WTC11 (cell line): ENCODE measurements at regions not wholly inside any gene's neighbourhood (a gene's known extent, or its start where the extent isn't known, plus 50 kb on each side); places are given as distances from the start of the nearest gene placed in this dataset.
A peak's percentile ranks its signal among the peaks of the same experiment; 100 is the strongest.

Experiments
- ATAC-seq: fragments of 200-7000 bp; cut with Tn5 transposase; 2 replicates; pipeline ENCODE4 v1.10.0; 2021; ENCODE audit warnings: mild to moderate bottlenecking, moderate library complexity
- CTCF ChIA-PET: fragments of 300-600 bp; sonication (Branson Sonifier 250); formaldehyde crosslinking; loops from one replicate; lab custom pipeline; 2021; ENCODE audit warnings: antibody characterized with exemption; lab: Charles Lee
- POLR2A ChIA-PET: fragments of 350-600 bp; sonication (Branson Sonifier 250); formaldehyde crosslinking; loops from one replicate; lab custom pipeline; 2021; ENCODE audit warnings: antibody characterized with exemption; lab: Charles Lee
- DNase-seq: peaks from one replicate; pipeline ENCODE4 v3.0.0; 2021; ENCODE audit warnings: low spot score
- H3K27ac Mint-ChIP-seq: 2 replicates; pipeline ENCODE4 v1.8.0; 2021; ENCODE audit warnings: mixed read lengths
- H3K27me3 Mint-ChIP-seq: 2 replicates; pipeline ENCODE4 v1.8.0; 2021; ENCODE audit warnings: low read depth, mild to moderate bottlenecking, moderate library complexity, mixed read lengths
- H3K36me3 Mint-ChIP-seq: 2 replicates; pipeline ENCODE4 v1.8.0; 2021; ENCODE audit warnings: mixed read lengths
- H3K4me1 Mint-ChIP-seq: 2 replicates; pipeline ENCODE4 v1.8.0; 2022; ENCODE audit warnings: mixed read lengths
- H3K4me3 Mint-ChIP-seq: 2 replicates; pipeline ENCODE4 v1.8.0; 2021; ENCODE audit warnings: mild to moderate bottlenecking, moderate library complexity, mixed read lengths
- H3K9me3 Mint-ChIP-seq: 2 replicates; pipeline ENCODE4 v1.8.0; 2021; ENCODE audit warnings: mixed read lengths
- ATF1 ChIP-seq: sonication (generic); formaldehyde crosslinking; IDR thresholded peaks from 2 replicates; pipeline ENCODE4 v1.8.1; 2023; ENCODE audit warnings: mild to moderate bottlenecking, moderate library complexity, missing genetic modification reagents
- CREB1 ChIP-seq: sonication (generic); formaldehyde crosslinking; IDR thresholded peaks from 2 replicates; pipeline ENCODE4 v1.8.0; 2023; ENCODE audit warnings: mild to moderate bottlenecking, missing genetic modification reagents
- ETV6 ChIP-seq: sonication (generic); formaldehyde crosslinking; IDR thresholded peaks from 2 replicates; pipeline ENCODE4 v1.8.1; 2022; ENCODE audit warnings: mild to moderate bottlenecking, missing genetic modification reagents
- GABPB1 ChIP-seq: sonication (generic); formaldehyde crosslinking; IDR thresholded peaks from 2 replicates; pipeline ENCODE4 v1.8.1; 2023; ENCODE audit warnings: mild to moderate bottlenecking, missing genetic modification reagents
- GRHL2 ChIP-seq: fragments of 250-450 bp; sonication (Bioruptor Pico); IDR thresholded peaks from 2 replicates; pipeline ENCODE4 v1.8.0; 2022; ENCODE audit warnings: mild to moderate bottlenecking, moderate library complexity; ENCODE audit not compliant: insufficient replicate concordance, severe bottlenecking
- HMGA2 ChIP-seq: fragments of 250-450 bp; sonication (Bioruptor Pico); IDR thresholded peaks from 2 replicates; pipeline ENCODE4 v1.4.0; 2021; ENCODE audit warnings: mild to moderate bottlenecking, moderate library complexity
- JAZF1 ChIP-seq: fragments of 250-450 bp; sonication (Bioruptor Pico); IDR thresholded peaks from 2 replicates; pipeline ENCODE4 v1.9.0; 2021; ENCODE audit warnings: moderate library complexity, mild to moderate bottlenecking, inconsistent platforms
- MYBL2 ChIP-seq: sonication (generic); formaldehyde crosslinking; IDR thresholded peaks from 2 replicates; pipeline ENCODE4 v1.8.1; 2023; ENCODE audit warnings: mild to moderate bottlenecking, moderate library complexity, missing genetic modification reagents
- NFE2L1 ChIP-seq: sonication (generic); formaldehyde crosslinking; IDR thresholded peaks from 2 replicates; pipeline ENCODE4 v1.8.1; 2023; ENCODE audit warnings: missing genetic modification reagents
- NR2C2 ChIP-seq: sonication (generic); formaldehyde crosslinking; IDR thresholded peaks from 2 replicates; pipeline ENCODE4 v1.8.0; 2022; ENCODE audit warnings: mild to moderate bottlenecking, missing genetic modification reagents
- NR3C1 ChIP-seq: sonication (generic); formaldehyde crosslinking; conservative IDR thresholded peaks from 2 replicates; pipeline ENCODE4 v1.8.1; 2023; ENCODE audit warnings: low read depth, mild to moderate bottlenecking, missing genetic modification reagents
- PRDM15 ChIP-seq: sonication (generic); formaldehyde crosslinking; IDR thresholded peaks from 2 replicates; pipeline ENCODE4 v1.8.0; 2022; ENCODE audit warnings: missing genetic modification reagents
- PREB ChIP-seq: sonication (generic); formaldehyde crosslinking; IDR thresholded peaks from 2 replicates; pipeline ENCODE4 v1.8.1; 2022; ENCODE audit warnings: mild to moderate bottlenecking, missing genetic modification reagents, moderate library complexity, borderline replicate concordance
- SOX15 ChIP-seq: fragments of 250-450 bp; sonication (Bioruptor Pico); IDR thresholded peaks from 2 replicates; pipeline ENCODE4 v1.9.0; 2021; ENCODE audit warnings: mild to moderate bottlenecking
- SP1 ChIP-seq: sonication (generic); formaldehyde crosslinking; conservative IDR thresholded peaks from 2 replicates; pipeline ENCODE4 v1.8.1; 2022; ENCODE audit warnings: missing genetic modification reagents
- TP53 ChIP-seq: sonication (generic); formaldehyde crosslinking; IDR thresholded peaks from 2 replicates; pipeline ENCODE4 v1.8.1; 2023; ENCODE audit warnings: mild to moderate bottlenecking, missing genetic modification reagents
- USF2 ChIP-seq: sonication (generic); formaldehyde crosslinking; IDR thresholded peaks from 2 replicates; pipeline ENCODE4 v1.8.1; 2023; ENCODE audit warnings: mild to moderate bottlenecking, missing genetic modification reagents, moderate library complexity
- ZNF138 ChIP-seq: sonication (generic); formaldehyde crosslinking; conservative IDR thresholded peaks from 2 replicates; pipeline ENCODE4 v1.8.1; 2022; ENCODE audit warnings: mild to moderate bottlenecking, moderate library complexity, missing genetic modification reagents
- ZNF396 ChIP-seq: fragments of 250-450 bp; sonication (Bioruptor Pico); IDR thresholded peaks from 2 replicates; pipeline ENCODE4 v1.8.0; 2021; ENCODE audit warnings: mild to moderate bottlenecking, moderate library complexity, borderline replicate concordance
- ZNF423 ChIP-seq: fragments of 250-450 bp; sonication (Bioruptor Pico); IDR thresholded peaks from 2 replicates; pipeline ENCODE4 v2.1.2; 2022; ENCODE audit warnings: mild to moderate bottlenecking, moderate library complexity
- ZNF425 ChIP-seq: fragments of 250-450 bp; sonication (Bioruptor Pico); conservative IDR thresholded peaks from 2 replicates; pipeline ENCODE4 v1.9.0; 2021; ENCODE audit warnings: mild to moderate bottlenecking
- TF ChIP-seq, protein P1 (sequence below): sonication (generic); formaldehyde crosslinking; IDR thresholded peaks from 2 replicates; pipeline ENCODE4 v1.8.1; 2022; ENCODE audit warnings: low read depth, missing genetic modification reagents, borderline replicate concordance
- TF ChIP-seq, protein P2 (sequence below): fragments of 250-450 bp; sonication (Bioruptor Pico); IDR thresholded peaks from 2 replicates; pipeline ENCODE4 v2.1.2; 2022; ENCODE audit warnings: mild to moderate bottlenecking, moderate library complexity

DNA sequence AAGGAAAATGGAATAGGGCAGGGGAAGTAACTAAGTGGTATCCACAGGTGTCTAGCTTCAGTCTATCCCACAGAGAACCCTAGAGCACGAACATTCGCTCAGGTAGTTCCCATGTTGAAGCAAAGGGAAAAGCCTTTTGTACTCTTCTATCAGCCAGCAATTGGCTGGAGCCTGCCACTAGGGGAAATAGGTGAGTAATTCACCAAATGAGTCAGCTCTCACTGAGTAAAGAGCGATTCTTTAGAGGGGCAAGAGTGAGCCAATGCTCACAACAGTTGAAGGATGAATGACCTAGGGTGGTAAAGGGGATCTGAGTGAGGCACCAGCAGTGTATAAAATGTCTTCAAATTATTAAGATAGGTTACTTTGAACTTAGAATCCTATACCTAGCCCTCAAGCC lies 94.1 kb upstream of the ZNF800 start:
- CTCF ChIA-PET = interaction anchor here (0.6 to 1.4 kb wide), 3 partner anchors 18 to 143 kb away, joined by 3 to 8 read pairs (median 3); no protein-coding TSS in a partner anchor
- TF ChIP-seq, protein P1, sequence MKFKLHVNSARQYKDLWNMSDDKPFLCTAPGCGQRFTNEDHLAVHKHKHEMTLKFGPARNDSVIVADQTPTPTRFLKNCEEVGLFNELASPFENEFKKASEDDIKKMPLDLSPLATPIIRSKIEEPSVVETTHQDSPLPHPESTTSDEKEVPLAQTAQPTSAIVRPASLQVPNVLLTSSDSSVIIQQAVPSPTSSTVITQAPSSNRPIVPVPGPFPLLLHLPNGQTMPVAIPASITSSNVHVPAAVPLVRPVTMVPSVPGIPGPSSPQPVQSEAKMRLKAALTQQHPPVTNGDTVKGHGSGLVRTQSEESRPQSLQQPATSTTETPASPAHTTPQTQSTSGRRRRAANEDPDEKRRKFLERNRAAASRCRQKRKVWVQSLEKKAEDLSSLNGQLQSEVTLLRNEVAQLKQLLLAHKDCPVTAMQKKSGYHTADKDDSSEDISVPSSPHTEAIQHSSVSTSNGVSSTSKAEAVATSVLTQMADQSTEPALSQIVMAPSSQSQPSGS (CRISPR knock-in tag) = no peak
- no peak for TF ChIP-seq ZNF138 (CRISPR knock-in tag)
- no peak for TF ChIP-seq PREB
- no peak for TF ChIP-seq NFE2L1
- no peak for TF ChIP-seq JAZF1
- TF ChIP-seq, protein P2, sequence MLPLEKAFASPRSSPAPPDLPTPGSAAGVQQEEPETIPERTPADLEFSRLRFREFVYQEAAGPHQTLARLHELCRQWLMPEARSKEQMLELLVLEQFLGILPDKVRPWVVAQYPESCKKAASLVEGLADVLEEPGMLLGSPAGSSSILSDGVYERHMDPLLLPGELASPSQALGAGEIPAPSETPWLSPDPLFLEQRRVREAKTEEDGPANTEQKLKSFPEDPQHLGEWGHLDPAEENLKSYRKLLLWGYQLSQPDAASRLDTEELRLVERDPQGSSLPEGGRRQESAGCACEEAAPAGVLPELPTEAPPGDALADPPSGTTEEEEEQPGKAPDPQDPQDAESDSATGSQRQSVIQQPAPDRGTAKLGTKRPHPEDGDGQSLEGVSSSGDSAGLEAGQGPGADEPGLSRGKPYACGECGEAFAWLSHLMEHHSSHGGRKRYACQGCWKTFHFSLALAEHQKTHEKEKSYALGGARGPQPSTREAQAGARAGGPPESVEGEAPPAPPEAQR (CRISPR knock-in tag) = no peak
- no peak for TF ChIP-seq NR3C1 (CRISPR knock-in tag)
- no peak for TF ChIP-seq NR2C2 (CRISPR knock-in tag)
- no peak for TF ChIP-seq GRHL2
- no peak for TF ChIP-seq HMGA2 (CRISPR knock-in tag)
- no peak overlapping the region for H3K27ac Mint-ChIP-seq
- ATAC-seq (peak; percentile 75), DNase-seq (no peak)
- no peaks in the 10 kb centered on the region for H3K4me1 Mint-ChIP-seq
- H3K36me3 Mint-ChIP-seq = no peaks in the 10 kb centered on the region
- POLR2A ChIA-PET = no interaction called here
- H3K9me3 Mint-ChIP-seq = no peaks in the 10 kb centered on the region
- peaks cover 52% of the 10 kb centered on the region for H3K27me3 Mint-ChIP-seq
- H3K4me3 Mint-ChIP-seq = no peak overlapping the region

GRCh38 chr7:127485482-127485881 lies 93.0 kb upstream of the ZNF800 start:
- Mint-ChIP-seq H3K9me3 (no peaks in the 10 kb centered on the region), H3K27ac (no peak overlapping the region), H3K36me3 (no peaks in the 10 kb centered on the region), H3K4me3 (no peak overlapping the region), H3K4me1 (no peaks in the 10 kb centered on the region), H3K27me3 (peaks cover 48% of the 10 kb centered on the region)
- ChIA-PET POLR2A (no interaction called here), CTCF (interaction anchor here (1.3 to 2.0 kb wide), 2 partner anchors 19 to 38 kb away, joined by 3 to 7 read pairs; no protein-coding TSS in a partner anchor)
- TF ChIP-seq NR3C1 (CRISPR knock-in tag) (no peak), GABPB1 (CRISPR knock-in tag) (no peak), HMGA2 (CRISPR knock-in tag) (no peak), SP1 (CRISPR knock-in tag) (no peak), USF2 (CRISPR knock-in tag) (no peak), ZNF425 (CRISPR knock-in tag) (no peak), PRDM15 (no peak), MYBL2 (CRISPR knock-in tag) (no peak), ZNF396 (CRISPR knock-in tag) (no peak), ZNF423 (CRISPR knock-in tag) (no peak), TP53 (CRISPR knock-in tag) (no peak), SOX15 (no peak), ETV6 (CRISPR knock-in tag) (no peak), ATF1 (CRISPR knock-in tag) (no peak), CREB1 (no peak)
- TF ChIP-seq, protein P1 (CRISPR knock-in tag) = no peak
- DNase-seq (no peak), ATAC-seq (no peak)
